Ishikawa (cell line): ENCODE measurements at regions not wholly inside any gene's neighbourhood (a gene's known extent, or its start where the extent isn't known, plus 50 kb on each side); places are given as distances from the start of the nearest gene placed in this dataset.

Source experiments
- CREB1 ChIP-seq: IDR thresholded peaks from 2 replicates; pipeline ENCODE4 v1.6.1; 2012; ENCODE audit warnings: low read depth
- EGR1 ChIP-seq: IDR thresholded peaks from 2 replicates; pipeline ENCODE4 v1.6.1; 2012
- EP300 ChIP-seq: IDR thresholded peaks from 2 replicates; pipeline ENCODE4 v1.6.1; 2012; ENCODE audit warnings: borderline replicate concordance
- FOXM1 ChIP-seq: IDR thresholded peaks from 2 replicates; pipeline ENCODE4 v1.6.1; 2012; ENCODE audit warnings: low read depth, borderline replicate concordance
- NFIC ChIP-seq: IDR thresholded peaks from 2 replicates; pipeline ENCODE4 v1.6.1; 2012
- RAD21 ChIP-seq: IDR thresholded peaks from 2 replicates; pipeline ENCODE4 v1.6.1; 2012; ENCODE audit warnings: low read depth
- TAF1 ChIP-seq: IDR thresholded peaks from 2 replicates; pipeline ENCODE4 v1.6.1; 2012; ENCODE audit warnings: low read depth, mild to moderate bottlenecking
- YY1 ChIP-seq: IDR thresholded peaks from 2 replicates; pipeline ENCODE4 v1.6.1; 2012; ENCODE audit warnings: low read depth
- TF ChIP-seq, protein P1 (sequence below): IDR thresholded peaks from 2 replicates; pipeline ENCODE4 v1.6.1; 2012; ENCODE audit warnings: low read depth, mild to moderate bottlenecking
- TF ChIP-seq, protein P2 (sequence below): IDR thresholded peaks from 2 replicates; pipeline ENCODE4 v1.6.1; 2012

DNA sequence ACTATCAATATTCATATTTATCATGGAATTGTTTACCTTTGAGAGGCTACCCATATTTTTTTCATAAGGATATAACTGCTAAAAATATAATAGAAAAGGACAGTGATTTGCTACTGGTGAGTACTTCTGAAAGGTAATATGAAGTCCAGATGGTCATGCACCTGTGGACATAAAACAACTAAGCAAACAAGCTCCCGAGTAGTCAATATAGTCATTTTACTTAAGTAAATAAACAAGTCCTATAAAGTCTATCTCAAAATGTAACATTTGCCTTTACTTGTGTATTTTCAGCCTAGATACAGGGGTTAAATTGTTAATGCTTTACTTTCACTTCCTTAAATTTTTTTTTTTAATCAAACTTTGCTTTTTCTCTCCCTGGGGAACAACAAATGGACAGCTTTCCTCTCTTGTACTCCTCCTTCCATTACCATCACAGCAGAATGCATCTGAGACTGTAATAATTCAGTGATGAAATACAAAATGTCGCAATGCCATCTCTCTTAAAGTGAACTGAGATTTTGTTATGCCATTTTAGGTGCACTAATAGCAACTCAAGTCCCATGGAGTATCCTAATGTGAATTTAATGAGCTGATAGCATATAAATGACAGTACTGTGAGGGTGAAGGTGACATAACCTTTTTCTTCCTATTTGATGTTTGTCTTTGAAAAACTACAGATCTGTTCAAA lies 1325.4 kb upstream of the ZEB2 start:
- TF ChIP-seq, protein P1, sequence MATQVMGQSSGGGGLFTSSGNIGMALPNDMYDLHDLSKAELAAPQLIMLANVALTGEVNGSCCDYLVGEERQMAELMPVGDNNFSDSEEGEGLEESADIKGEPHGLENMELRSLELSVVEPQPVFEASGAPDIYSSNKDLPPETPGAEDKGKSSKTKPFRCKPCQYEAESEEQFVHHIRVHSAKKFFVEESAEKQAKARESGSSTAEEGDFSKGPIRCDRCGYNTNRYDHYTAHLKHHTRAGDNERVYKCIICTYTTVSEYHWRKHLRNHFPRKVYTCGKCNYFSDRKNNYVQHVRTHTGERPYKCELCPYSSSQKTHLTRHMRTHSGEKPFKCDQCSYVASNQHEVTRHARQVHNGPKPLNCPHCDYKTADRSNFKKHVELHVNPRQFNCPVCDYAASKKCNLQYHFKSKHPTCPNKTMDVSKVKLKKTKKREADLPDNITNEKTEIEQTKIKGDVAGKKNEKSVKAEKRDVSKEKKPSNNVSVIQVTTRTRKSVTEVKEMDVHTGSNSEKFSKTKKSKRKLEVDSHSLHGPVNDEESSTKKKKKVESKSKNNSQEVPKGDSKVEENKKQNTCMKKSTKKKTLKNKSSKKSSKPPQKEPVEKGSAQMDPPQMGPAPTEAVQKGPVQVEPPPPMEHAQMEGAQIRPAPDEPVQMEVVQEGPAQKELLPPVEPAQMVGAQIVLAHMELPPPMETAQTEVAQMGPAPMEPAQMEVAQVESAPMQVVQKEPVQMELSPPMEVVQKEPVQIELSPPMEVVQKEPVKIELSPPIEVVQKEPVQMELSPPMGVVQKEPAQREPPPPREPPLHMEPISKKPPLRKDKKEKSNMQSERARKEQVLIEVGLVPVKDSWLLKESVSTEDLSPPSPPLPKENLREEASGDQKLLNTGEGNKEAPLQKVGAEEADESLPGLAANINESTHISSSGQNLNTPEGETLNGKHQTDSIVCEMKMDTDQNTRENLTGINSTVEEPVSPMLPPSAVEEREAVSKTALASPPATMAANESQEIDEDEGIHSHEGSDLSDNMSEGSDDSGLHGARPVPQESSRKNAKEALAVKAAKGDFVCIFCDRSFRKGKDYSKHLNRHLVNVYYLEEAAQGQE = no peak
- TF ChIP-seq FOXM1 (no peak), RAD21 (no peak), EP300 (no peak), YY1 (no peak), EGR1 (no peak), CREB1 (no peak), NFIC (no peak), TAF1 (no peak)
- TF ChIP-seq, protein P2, sequence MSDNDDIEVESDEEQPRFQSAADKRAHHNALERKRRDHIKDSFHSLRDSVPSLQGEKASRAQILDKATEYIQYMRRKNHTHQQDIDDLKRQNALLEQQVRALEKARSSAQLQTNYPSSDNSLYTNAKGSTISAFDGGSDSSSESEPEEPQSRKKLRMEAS = no peak
